HG02763 (cell line): ENCODE measurements at regions not wholly inside any gene's neighbourhood (a gene's known extent, or its start where the extent isn't known, plus 50 kb on each side); places are given as distances from the start of the nearest gene placed in this dataset.
"Not testable (repeated sequence)": the region's sequence is repeated elsewhere in the genome, so short reads cannot be mapped to it uniquely, and the experiment has no call there.

ENCODE experiments used
- ATAC-seq: cut with Tn5 transposase; IDR thresholded peaks from one replicate; pipeline ENCODE4 v1.9.1; 2021; ENCODE audit warnings: mild to moderate bottlenecking, moderate library complexity; ENCODE audit not compliant: unreplicated experiment

GRCh38 chr5:23451156-23451555, 56.3 kb upstream of the PRDM9 start:
- ATAC-seq: no peak

DNA sequence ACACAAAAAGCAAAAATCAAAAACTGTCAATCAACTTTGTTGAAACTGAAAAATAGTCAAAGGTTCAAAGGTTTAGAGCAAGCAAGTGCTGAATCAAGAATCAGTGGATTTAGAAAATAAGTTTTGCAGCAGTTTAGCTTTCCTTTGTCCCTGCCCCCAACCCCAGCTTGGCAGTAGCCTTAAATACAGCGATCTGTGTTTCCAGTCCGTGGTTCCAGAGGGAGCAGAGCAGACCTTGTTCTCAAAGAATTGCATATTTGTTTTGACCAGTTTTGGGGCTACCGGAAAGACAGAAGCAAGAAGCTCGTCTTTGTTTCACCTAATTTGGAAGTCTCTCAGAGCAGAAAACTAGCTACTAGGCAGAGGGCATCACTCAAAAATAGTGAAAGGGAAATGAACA, 57.2 kb upstream of the PRDM9 start:
- ATAC-seq: no peak

DNA sequence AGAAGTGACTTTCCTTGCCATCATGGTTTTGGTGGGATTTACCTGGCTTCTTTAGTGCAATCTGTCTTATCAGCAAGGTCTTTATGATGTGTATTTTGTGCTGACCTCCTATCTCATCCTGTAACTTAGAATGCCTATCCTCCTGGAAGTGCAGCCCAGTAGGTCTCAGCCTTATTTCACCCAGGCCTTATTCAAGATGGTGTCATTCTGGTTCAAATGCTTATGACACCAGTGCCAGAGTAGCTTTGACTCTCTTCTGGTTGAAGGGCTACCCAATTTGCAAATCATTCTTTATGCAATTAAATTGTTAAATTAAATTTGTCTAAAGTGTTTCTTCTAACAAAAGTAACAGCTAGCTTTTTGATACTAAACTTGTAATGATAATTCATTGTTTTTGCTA, 58.8 kb upstream of the PRDM9 start:
- ATAC-seq: no peak

DNA sequence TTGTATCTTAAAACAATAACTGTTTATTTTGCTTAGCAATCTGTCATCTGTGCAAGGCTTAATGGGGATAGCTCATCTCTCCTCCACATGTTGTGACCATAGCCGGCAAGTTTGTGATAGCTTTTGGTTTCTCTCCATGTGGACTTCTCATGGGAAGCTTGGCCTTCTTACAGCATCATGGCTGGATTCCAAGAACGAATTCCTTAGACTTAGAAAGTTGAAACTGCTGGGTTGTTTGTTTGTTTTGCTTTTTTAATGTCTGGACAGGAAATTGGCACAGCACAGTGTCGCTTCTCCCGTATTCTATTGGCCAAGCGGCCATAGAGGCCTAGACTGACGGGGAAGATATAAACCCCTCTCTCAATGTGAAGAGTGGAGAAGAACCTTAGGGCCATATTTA, 61.0 kb upstream of the PRDM9 start:
- no peak for ATAC-seq

DNA sequence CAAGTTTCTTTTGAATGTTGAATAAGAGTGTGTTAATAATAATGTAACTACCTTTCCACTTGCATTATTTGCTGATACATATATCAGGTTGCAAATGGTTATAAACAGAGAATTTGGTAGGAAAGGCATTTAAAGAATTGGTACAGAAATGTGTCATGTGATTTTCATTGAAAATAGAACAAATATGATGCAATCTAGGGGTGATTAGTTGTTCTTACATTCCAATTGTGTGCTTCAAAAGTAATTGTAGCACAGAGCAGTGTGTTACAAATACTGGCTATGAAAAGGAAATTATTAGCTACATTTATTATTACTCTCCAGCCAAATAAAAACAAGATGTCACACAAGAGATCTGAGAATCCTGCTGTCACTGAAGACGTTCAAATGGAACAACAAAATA, 61.8 kb upstream of the PRDM9 start:
- ATAC-seq: no peak

- ATAC-seq: no peak
Observed at GRCh38 chr5:23440703-23441102, 66.7 kb upstream of the PRDM9 start.

DNA sequence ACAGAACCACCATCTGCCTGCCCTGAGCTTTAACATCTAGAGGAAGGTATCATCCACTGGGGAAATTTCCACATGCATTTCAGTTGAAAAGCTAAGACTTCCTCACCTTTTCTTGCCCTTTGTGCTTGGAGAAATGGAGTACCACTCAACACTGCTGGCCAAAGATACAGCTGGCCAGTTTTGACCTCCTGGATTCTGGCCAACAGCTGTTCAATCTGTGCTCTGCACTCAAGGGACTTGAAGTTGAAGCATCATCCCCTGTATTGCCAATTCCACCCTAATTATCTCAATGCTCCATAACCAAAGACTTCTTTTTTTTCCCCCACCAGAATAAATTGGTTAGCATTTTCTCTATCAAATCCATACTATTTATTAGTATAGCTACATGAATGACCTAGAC, 70.4 kb upstream of the PRDM9 start:
- no peak for ATAC-seq

DNA sequence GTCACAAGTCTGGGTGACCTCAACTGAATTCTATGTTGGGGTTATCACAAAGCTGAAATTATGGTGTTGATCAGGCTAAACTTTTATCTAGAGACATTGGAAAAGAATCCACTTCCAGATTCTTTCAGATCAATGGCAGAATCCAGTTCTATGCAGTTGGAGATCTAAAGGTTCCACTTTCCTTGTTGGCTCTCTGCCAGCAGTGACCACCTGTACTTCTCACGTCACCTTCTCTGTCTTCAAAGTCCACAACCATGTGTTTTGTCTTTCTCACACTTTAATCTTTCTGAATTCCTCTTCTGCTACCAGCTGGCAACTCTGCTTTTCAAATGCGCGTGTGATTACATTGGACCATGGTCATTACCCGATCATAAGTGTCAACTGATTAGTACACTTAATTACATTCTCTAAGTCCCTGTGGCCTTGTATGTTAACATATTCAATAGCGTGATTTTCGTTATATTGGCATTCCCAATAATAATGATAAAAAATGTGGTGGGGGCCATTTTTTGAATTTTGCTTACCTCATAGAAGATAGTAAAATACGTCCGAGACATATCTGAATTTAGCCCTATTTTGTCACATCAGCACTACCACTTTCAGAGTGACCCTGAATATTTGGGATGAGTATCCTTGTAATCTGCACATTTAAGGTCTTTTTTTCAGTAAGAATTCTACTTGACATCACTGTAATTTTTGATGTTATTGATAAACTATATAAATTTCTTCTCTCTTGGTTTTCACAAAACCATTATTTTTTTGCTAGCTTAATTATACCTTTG, 73.7 kb upstream of the PRDM9 start:
- ATAC-seq: no peak

DNA sequence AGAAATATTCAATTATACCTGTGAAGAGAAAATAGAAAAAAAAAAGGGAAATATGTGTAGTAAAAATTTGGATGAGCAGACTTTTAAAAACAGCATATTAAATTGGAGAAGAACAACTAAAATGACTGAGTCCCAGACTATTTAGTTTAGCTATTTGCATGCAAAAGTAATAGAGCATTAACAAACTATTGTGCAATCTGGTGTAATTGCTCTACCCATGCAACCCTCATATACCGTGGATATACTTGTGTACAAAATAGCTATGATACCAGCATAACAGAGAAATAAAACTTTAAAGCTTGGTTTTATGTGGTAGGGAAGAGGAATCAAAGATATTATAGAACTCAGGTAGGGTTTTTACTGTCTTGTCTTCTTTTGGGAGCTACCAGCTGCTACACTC, 78.7 kb upstream of the PRDM9 start:
- ATAC-seq: no peak

DNA sequence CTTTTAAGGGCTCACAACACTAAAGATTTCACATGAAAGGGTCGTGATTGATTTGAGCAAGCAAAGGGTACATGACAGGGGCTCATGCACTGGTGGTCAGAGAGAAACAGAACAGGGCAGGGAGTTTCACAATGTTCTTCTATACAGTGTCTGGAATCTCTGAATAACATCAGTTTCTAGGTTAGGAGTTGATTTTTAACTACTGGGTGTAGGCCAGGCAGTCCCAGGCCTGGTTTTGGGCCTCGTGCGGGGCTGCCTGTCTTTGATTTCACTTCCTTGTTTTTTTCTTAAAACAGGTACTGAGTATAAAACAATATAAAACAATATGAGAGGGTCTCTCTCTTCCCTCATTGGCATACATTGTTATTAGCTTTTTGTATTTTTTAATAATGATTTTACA, 87.2 kb upstream of the PRDM9 start:
- not testable (repeated sequence) for ATAC-seq

DNA sequence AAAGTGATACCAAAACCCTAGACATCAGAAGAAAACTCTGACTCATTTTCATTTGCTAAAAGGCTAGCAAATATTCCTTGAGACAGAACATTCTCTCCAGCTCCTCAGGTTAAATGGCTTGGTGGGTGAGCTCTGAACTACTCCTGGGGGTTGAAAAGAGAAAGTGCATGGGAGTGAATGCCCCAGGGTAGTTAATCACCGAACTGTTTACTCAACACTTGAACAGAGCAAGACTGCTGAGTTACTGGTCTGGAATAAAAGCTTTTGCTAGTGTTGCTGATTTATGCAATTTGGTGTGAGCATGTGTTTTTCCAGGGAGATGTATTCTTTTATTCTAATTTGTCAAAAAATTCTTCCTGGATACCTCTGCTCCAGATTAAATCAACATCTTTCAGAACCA, 88.3 kb upstream of the PRDM9 start:
- ATAC-seq: no peak

DNA sequence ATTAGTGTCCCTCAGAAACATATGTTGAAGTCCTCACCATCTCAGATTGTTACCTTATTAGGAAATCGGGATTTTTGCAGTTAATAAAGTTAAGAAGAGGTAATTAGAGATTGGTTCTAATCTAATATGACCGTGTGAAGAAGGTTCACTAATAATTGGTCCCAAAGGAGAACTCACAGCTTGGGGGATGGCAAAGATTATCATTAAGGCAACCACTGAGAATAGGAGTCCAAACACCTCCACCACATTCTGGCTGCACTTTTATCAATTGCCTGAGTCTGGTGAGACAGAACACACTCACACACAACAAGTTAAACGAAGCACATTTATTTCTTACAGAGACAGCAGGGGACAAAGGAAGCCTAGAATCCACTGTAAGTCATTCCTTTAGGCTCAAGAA, 94.9 kb upstream of the PRDM9 start:
- no peak for ATAC-seq

DNA sequence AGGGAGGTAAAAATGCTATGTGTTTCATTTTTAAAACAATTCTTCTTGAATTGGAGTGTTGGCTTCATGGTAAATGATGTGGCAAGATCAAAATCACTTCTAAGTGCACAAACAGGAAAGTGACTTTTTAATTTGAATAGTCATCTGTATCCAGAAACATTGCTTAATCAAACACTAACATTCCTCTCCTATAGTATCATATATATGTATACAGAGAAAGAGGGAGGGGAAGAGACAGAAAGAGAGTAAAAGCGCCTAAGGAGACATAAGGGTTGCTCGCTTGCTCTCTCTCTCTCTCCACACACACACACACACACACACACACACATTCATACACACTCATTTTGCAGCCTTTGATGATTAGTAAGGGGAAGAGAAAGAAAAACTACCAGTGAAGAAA, 95.4 kb upstream of the PRDM9 start:
- no peak for ATAC-seq

- ATAC-seq: no peak
Observed at GRCh38 chr5:23411200-23411599, 96.2 kb upstream of the PRDM9 start.

DNA sequence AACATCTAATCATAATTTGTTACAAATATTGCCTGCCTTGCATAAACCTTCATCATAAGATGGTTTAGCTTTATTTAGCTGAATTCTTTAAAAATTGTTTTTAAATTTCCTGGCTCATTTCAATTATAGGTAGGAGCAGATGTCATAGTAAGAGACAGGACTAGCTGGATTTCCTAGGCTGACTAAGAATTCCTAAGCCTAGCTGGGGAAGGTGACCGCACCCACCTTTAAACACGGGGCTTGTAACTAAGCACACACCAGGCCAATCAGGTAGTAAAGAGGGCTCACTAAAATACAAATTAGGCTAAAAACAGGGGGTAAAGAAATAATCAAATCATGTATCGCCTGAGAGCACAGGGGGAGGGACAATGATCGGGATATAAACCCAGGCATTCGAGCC, 96.6 kb upstream of the PRDM9 start:
- ATAC-seq: not testable (repeated sequence)

DNA sequence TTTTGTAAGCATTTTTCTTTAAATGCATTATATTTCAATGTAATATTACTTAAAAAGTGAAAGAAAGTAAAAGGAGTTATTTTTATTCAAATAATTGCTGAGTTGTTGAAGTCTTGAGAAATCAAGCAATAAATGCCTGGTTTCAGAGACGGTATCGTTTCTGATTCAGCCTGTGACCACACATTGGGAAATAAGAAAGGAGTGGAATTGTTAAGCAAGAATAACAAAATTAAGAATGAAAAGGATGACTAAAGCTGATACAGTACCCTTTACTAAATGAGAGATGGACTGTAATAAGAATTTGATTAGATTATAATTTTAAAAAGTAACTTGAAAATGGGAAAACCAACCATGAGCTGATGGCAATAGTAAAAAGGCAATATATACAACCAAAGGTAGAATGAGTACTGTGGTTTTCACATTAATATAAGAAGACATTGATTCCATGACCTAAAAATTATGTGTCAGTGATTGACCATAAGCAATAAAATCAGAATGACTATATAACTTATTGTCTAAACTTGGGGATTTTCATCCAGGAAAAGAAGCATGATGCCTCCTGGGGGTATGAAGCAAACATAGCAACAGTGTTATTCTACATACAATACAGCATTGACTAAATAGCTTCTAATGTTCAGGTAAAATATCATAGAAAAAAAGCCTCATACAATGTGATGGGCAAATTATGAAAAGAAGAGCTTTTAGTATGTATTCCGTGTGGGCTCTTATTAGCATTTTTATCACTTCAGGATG, 101.9 kb upstream of the PRDM9 start:
- no peak for ATAC-seq

- no peak for ATAC-seq
Observed at GRCh38 chr5:23402585-23402984, 104.8 kb upstream of the PRDM9 start.

GRCh38 chr5:23400951-23401350, 106.5 kb upstream of the PRDM9 start:
- no peak for ATAC-seq

GRCh38 chr5:23396346-23396745, 111.1 kb upstream of the PRDM9 start:
- no peak for ATAC-seq

DNA sequence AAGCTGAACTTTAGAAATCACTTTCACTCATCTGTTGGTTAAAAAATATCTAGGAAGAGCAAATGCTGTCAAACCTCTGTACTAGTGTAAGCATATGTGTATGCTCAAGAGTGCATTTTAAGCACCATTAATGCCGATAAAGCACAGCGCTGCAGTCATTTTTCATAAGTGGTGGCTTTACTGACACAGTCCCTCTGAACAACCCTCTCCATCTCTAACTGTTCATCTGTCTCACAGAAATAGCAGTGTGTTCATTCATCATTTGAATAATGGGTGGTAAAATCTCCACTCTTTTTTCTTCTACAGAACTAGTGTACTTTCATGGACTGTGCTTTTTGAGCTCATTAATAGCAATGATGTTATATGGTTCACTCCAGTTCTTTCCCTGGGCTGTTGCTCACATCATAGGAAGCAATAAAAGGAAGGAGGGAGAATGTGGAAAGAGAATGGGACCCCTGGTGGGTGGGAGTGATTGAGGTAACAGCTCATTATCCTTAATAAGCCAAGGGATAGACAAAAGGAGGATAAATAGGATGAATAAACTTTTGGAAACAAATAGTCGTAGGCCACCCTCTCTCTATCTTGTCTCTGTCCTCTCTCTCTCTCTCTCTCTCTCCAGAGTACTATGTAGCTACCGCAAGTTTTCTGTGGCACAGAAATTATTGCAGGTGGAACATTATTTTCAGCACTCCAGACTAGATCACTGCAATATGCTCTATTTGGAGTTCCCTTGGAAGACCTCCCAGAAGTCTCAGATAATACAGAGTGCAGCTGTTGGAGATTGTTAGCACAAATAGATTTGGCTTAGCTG, 117.9 kb upstream of the PRDM9 start:
- ATAC-seq: no peak

GRCh38 chr5:23385036-23385435, 122.4 kb upstream of the PRDM9 start:
- no peak for ATAC-seq

DNA sequence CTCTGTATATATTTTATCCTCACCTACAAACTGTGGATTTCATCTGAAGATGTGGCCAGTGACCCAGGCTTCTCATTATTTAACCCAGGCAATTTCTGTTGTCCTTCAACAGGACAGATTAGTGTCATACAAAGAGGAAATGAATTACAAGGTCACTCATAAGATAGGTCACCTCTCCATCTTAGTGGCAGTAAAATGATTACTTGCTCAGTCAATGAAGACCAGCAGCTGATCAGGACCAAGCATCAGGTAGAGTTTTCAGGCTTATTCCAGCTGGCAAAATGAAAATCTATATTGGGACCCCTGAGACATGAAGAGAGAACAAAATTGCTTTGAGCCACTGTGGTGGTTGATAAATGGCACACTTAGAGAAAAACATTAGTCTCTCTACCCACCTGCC, 135.2 kb upstream of the PRDM9 start:
- no peak for ATAC-seq
